GM23338 (cell line): ENCODE measurements at regions not wholly inside any gene's neighbourhood (a gene's known extent, or its start where the extent isn't known, plus 50 kb on each side); places are given as distances from the start of the nearest gene placed in this dataset.

Source experiments
- ATAC-seq: fragments of 200-7000 bp; cut with Tn5 transposase; 3 replicates; pipeline ENCODE4 v1.9.1; 2020
- DNase-seq: peaks from one replicate; pipeline ENCODE4 v3.0.0-alpha.2; 2015; ENCODE audit warnings: low spot score
- H2AFZ ChIP-seq: fragments of 200-600 bp; sonication (generic); 2 replicates; pipeline ENCODE4 v1.8.0; 2016; ENCODE audit warnings: antibody characterized with exemption, mild to moderate bottlenecking, moderate library complexity
- H3F3A ChIP-seq: fragments of 200-600 bp; sonication (generic); replicated peaks from 2 replicates; pipeline ENCODE4 v1.8.0; 2017; ENCODE audit warnings: antibody characterized with exemption, mixed run types, low read depth
- H3K27ac ChIP-seq: fragments of 200-600 bp; sonication (generic); 2 replicates; pipeline ENCODE4 v1.6.1; 2016; ENCODE audit warnings: low read depth
- H3K27me3 ChIP-seq: fragments of 200-600 bp; sonication (generic); 2 replicates; pipeline ENCODE4 v1.8.0; 2016; ENCODE audit warnings: mild to moderate bottlenecking, mixed run types, moderate library complexity; ENCODE audit not compliant: insufficient read depth
- H3K36me3 ChIP-seq: fragments of 200-600 bp; sonication (generic); 2 replicates; pipeline ENCODE4 v1.8.0; 2016; ENCODE audit warnings: mild to moderate bottlenecking; ENCODE audit not compliant: insufficient read depth
- H3K4me1 ChIP-seq: fragments of 200-600 bp; sonication (generic); 2 replicates; pipeline ENCODE4 v1.8.0; 2016; ENCODE audit warnings: mild to moderate bottlenecking, moderate library complexity; ENCODE audit not compliant: insufficient read depth
- H3K4me2 ChIP-seq: fragments of 200-600 bp; sonication (generic); 2 replicates; pipeline ENCODE4 v1.7.1; 2017; ENCODE audit warnings: mixed run types
- H3K4me3 ChIP-seq: fragments of 200-600 bp; sonication (generic); 2 replicates; pipeline ENCODE4 v1.6.1; 2016; ENCODE audit warnings: mixed run types
- H3K79me2 ChIP-seq: fragments of 200-600 bp; sonication (generic); replicated peaks from 2 replicates; pipeline ENCODE4 v1.8.0; 2017; ENCODE audit warnings: mild to moderate bottlenecking; ENCODE audit not compliant: insufficient read depth
- H3K9me2 ChIP-seq: fragments of 200-600 bp; sonication (generic); 2 replicates; pipeline ENCODE4 v1.8.0; 2017; ENCODE audit not compliant: insufficient read depth
- H4K20me1 ChIP-seq: fragments of 200-600 bp; sonication (generic); replicated peaks from 2 replicates; pipeline ENCODE4 v1.8.0; 2017; ENCODE audit warnings: mild to moderate bottlenecking; ENCODE audit not compliant: insufficient read depth
- H3K27ac Mint-ChIP-seq: 2 replicates; pipeline ENCODE4 v1.8.0; 2020; ENCODE audit warnings: inconsistent platforms, mild to moderate bottlenecking, moderate library complexity, mixed read lengths
- H3K27me3 Mint-ChIP-seq: 3 replicates; pipeline ENCODE4 v1.8.0; 2022; ENCODE audit warnings: low read depth, mild to moderate bottlenecking, moderate library complexity, mixed read lengths, inconsistent platforms; ENCODE audit not compliant: insufficient read depth, poor library complexity
- H3K36me3 Mint-ChIP-seq: 3 replicates; pipeline ENCODE4 v1.8.0; 2021; ENCODE audit warnings: low read depth, mild to moderate bottlenecking, inconsistent platforms, moderate library complexity, mixed read lengths
- H3K4me1 Mint-ChIP-seq: 3 replicates; pipeline ENCODE4 v1.8.0; 2020; ENCODE audit warnings: mild to moderate bottlenecking, inconsistent platforms, mixed read lengths
- H3K4me3 Mint-ChIP-seq: 3 replicates; pipeline ENCODE4 v1.8.0; 2021; ENCODE audit warnings: moderate library complexity, mild to moderate bottlenecking, inconsistent platforms, mixed read lengths
- H3K9me3 Mint-ChIP-seq: 3 replicates; pipeline ENCODE4 v1.8.0; 2020; ENCODE audit warnings: moderate library complexity, mild to moderate bottlenecking, inconsistent platforms, mixed read lengths
- CREB1 ChIP-seq: fragments of 250-450 bp; sonication (Bioruptor Pico); IDR thresholded peaks from 2 replicates; pipeline ENCODE4 v1.5.0; 2020; ENCODE audit warnings: low read depth, mild to moderate bottlenecking, moderate library complexity
- ETS1 ChIP-seq: IDR thresholded peaks from 2 replicates; pipeline ENCODE4 v1.6.1; 2016; ENCODE audit warnings: antibody characterized with exemption
- EZH2 ChIP-seq: fragments of 200-600 bp; sonication (generic); IDR thresholded peaks from one replicate; pipeline ENCODE4 v1.8.0; 2017; ENCODE audit warnings: antibody characterized with exemption, mild to moderate bottlenecking, low read depth; ENCODE audit not compliant: unreplicated experiment
- EZH2phosphoT487 ChIP-seq: fragments of 200-600 bp; sonication (generic); IDR thresholded peaks from one replicate; pipeline ENCODE4 v1.8.1; 2018; ENCODE audit warnings: antibody characterized with exemption; ENCODE audit not compliant: unreplicated experiment
- JUNB ChIP-seq: IDR thresholded peaks from one replicate; pipeline ENCODE4 v1.6.1; 2016; ENCODE audit warnings: antibody characterized with exemption; ENCODE audit not compliant: unreplicated experiment
- NANOG ChIP-seq: IDR thresholded peaks from 2 replicates; pipeline ENCODE4 v1.6.1; 2016; ENCODE audit warnings: antibody characterized with exemption, borderline replicate concordance
- POLR2AphosphoS5 ChIP-seq: IDR thresholded peaks from 2 replicates; pipeline ENCODE4 v1.6.1; 2016; ENCODE audit warnings: antibody characterized with exemption, low read depth
- STAT1 ChIP-seq: IDR thresholded peaks from one replicate; pipeline ENCODE4 v1.6.1; 2016; ENCODE audit warnings: antibody characterized with exemption; ENCODE audit not compliant: unreplicated experiment
- ZNF114 ChIP-seq: fragments of 250-450 bp; sonication (Bioruptor Pico); IDR thresholded peaks from 2 replicates; pipeline ENCODE4 v1.5.0; 2020; ENCODE audit warnings: mild to moderate bottlenecking, moderate library complexity
- ZNF331 ChIP-seq: fragments of 250-450 bp; sonication (Bioruptor Pico); IDR thresholded peaks from 2 replicates; pipeline ENCODE4 v1.5.0; 2020; ENCODE audit warnings: low read depth, mild to moderate bottlenecking, moderate library complexity
- TF ChIP-seq, protein P1 (sequence below), 2 experiments: fragments of 200-600 bp in 1 of 2; sonication (generic) in 1 of 2; conservative IDR thresholded peaks; 2 replicates each; pipeline versions ENCODE4 v1.5.1 to v1.6.1; 2016 to 2017; ENCODE audit warnings: antibody characterized with exemption in 2 of 2, low read depth in 2 of 2, mild to moderate bottlenecking in 2 of 2, moderate library complexity in 1 of 2
- TF ChIP-seq, protein P2 (sequence below): fragments of 250-450 bp; sonication (Bioruptor Pico); IDR thresholded peaks from 2 replicates; pipeline ENCODE4 v1.5.0; 2020; ENCODE audit warnings: mild to moderate bottlenecking, moderate library complexity
- TF ChIP-seq, protein P3 (sequence below): IDR thresholded peaks from one replicate; pipeline ENCODE4 v1.6.1; 2018; ENCODE audit warnings: antibody characterized with exemption; ENCODE audit not compliant: unreplicated experiment

DNA sequence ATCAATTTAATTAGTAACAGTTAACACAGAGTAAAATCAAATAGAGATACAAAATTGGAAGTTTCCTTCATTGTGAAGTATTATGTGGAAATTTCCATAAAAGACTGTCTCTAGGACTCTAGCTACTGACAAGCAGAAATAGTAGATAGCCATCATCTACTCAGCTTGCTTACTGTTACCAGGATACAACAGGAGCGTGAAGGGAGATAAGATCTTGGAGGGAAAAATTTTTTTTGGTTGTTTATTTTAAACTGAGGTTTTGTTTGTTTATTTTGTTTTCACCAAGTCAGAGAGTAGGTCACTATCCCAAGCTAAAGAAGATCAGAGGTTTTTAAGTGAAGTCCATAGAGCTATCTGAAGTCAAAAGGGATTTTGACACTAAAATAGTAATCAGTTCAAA is 861.3 kb upstream of the MGAT4C start:
- H3K4me2 ChIP-seq = no peak overlapping the region
- Mint-ChIP-seq H3K9me3 (no peaks in the 10 kb centered on the region), H3K36me3 (no peaks in the 10 kb centered on the region), H3K4me3 (no peak overlapping the region), H3K27ac (no peak overlapping the region), H3K4me1 (peaks cover 12% of the 10 kb centered on the region; the same call in 2 of the 3 replicates), H3K27me3 (peaks cover 2% of the 10 kb centered on the region)
- H3K4me3 ChIP-seq = no peak overlapping the region
- H2AFZ ChIP-seq = no peak overlapping the region
- no peaks in the 10 kb centered on the region for H3K79me2 ChIP-seq
- DNase-seq = no peak
- H3K27ac ChIP-seq = no peak overlapping the region
- ATAC-seq = no peak
- TF ChIP-seq, protein P1, sequence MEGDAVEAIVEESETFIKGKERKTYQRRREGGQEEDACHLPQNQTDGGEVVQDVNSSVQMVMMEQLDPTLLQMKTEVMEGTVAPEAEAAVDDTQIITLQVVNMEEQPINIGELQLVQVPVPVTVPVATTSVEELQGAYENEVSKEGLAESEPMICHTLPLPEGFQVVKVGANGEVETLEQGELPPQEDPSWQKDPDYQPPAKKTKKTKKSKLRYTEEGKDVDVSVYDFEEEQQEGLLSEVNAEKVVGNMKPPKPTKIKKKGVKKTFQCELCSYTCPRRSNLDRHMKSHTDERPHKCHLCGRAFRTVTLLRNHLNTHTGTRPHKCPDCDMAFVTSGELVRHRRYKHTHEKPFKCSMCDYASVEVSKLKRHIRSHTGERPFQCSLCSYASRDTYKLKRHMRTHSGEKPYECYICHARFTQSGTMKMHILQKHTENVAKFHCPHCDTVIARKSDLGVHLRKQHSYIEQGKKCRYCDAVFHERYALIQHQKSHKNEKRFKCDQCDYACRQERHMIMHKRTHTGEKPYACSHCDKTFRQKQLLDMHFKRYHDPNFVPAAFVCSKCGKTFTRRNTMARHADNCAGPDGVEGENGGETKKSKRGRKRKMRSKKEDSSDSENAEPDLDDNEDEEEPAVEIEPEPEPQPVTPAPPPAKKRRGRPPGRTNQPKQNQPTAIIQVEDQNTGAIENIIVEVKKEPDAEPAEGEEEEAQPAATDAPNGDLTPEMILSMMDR (conservative IDR thresholded peaks at IDR 0.05; ENCODE audit: low read depth in 2 of 2) = no peak
- TF ChIP-seq ZNF114 (CRISPR knock-in tag) (no peak), ETS1 (no peak), NANOG (no peak), EZH2phosphoT487 (no peak), CREB1 (CRISPR knock-in tag) (no peak), STAT1 (no peak), JUNB (no peak), ZNF331 (CRISPR knock-in tag) (no peak), EZH2 (no peak), POLR2AphosphoS5 (no peak)
- TF ChIP-seq, protein P2, sequence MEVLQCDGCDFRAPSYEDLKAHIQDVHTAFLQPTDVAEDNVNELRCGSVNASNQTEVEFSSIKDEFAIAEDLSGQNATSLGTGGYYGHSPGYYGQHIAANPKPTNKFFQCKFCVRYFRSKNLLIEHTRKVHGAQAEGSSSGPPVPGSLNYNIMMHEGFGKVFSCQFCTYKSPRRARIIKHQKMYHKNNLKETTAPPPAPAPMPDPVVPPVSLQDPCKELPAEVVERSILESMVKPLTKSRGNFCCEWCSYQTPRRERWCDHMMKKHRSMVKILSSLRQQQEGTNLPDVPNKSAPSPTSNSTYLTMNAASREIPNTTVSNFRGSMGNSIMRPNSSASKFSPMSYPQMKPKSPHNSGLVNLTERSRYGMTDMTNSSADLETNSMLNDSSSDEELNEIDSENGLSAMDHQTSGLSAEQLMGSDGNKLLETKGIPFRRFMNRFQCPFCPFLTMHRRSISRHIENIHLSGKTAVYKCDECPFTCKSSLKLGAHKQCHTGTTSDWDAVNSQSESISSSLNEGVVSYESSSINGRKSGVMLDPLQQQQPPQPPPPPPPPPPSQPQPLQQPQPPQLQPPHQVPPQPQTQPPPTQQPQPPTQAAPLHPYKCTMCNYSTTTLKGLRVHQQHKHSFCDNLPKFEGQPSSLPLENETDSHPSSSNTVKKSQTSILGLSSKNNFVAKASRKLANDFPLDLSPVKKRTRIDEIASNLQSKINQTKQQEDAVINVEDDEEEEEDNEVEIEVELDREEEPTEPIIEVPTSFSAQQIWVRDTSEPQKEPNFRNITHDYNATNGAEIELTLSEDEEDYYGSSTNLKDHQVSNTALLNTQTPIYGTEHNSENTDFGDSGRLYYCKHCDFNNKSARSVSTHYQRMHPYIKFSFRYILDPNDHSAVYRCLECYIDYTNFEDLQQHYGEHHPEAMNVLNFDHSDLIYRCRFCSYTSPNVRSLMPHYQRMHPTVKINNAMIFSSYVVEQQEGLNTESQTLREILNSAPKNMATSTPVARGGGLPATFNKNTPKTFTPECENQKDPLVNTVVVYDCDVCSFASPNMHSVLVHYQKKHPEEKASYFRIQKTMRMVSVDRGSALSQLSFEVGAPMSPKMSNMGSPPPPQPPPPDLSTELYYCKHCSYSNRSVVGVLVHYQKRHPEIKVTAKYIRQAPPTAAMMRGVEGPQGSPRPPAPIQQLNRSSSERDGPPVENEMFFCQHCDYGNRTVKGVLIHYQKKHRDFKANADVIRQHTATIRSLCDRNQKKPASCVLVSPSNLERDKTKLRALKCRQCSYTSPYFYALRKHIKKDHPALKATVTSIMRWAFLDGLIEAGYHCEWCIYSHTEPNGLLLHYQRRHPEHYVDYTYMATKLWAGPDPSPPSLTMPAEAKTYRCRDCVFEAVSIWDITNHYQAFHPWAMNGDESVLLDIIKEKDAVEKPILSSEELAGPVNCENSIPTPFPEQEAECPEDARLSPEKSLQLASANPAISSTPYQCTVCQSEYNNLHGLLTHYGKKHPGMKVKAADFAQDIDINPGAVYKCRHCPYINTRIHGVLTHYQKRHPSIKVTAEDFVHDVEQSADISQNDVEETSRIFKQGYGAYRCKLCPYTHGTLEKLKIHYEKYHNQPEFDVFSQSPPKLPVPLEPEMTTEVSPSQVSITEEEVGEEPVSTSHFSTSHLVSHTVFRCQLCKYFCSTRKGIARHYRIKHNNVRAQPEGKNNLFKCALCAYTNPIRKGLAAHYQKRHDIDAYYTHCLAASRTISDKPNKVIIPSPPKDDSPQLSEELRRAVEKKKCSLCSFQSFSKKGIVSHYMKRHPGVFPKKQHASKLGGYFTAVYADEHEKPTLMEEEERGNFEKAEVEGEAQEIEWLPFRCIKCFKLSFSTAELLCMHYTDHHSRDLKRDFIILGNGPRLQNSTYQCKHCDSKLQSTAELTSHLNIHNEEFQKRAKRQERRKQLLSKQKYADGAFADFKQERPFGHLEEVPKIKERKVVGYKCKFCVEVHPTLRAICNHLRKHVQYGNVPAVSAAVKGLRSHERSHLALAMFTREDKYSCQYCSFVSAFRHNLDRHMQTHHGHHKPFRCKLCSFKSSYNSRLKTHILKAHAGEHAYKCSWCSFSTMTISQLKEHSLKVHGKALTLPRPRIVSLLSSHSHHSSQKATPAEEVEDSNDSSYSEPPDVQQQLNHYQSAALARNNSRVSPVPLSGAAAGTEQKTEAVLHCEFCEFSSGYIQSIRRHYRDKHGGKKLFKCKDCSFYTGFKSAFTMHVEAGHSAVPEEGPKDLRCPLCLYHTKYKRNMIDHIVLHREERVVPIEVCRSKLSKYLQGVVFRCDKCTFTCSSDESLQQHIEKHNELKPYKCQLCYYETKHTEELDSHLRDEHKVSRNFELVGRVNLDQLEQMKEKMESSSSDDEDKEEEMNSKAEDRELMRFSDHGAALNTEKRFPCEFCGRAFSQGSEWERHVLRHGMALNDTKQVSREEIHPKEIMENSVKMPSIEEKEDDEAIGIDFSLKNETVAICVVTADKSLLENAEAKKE (CRISPR knock-in tag) = no peak
- TF ChIP-seq, protein P3, sequence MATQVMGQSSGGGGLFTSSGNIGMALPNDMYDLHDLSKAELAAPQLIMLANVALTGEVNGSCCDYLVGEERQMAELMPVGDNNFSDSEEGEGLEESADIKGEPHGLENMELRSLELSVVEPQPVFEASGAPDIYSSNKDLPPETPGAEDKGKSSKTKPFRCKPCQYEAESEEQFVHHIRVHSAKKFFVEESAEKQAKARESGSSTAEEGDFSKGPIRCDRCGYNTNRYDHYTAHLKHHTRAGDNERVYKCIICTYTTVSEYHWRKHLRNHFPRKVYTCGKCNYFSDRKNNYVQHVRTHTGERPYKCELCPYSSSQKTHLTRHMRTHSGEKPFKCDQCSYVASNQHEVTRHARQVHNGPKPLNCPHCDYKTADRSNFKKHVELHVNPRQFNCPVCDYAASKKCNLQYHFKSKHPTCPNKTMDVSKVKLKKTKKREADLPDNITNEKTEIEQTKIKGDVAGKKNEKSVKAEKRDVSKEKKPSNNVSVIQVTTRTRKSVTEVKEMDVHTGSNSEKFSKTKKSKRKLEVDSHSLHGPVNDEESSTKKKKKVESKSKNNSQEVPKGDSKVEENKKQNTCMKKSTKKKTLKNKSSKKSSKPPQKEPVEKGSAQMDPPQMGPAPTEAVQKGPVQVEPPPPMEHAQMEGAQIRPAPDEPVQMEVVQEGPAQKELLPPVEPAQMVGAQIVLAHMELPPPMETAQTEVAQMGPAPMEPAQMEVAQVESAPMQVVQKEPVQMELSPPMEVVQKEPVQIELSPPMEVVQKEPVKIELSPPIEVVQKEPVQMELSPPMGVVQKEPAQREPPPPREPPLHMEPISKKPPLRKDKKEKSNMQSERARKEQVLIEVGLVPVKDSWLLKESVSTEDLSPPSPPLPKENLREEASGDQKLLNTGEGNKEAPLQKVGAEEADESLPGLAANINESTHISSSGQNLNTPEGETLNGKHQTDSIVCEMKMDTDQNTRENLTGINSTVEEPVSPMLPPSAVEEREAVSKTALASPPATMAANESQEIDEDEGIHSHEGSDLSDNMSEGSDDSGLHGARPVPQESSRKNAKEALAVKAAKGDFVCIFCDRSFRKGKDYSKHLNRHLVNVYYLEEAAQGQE = no peak
- no peaks in the 10 kb centered on the region for H3K36me3 ChIP-seq
- no peaks in the 10 kb centered on the region for H4K20me1 ChIP-seq
- H3F3A ChIP-seq = no peaks in the 10 kb centered on the region
- H3K27me3 ChIP-seq = no peaks in the 10 kb centered on the region
- peaks cover 7% of the 10 kb centered on the region; the same call in 1 of the 2 replicates for H3K4me1 ChIP-seq
- no peaks in the 10 kb centered on the region; the same call in 1 of the 2 replicates for H3K9me2 ChIP-seq
